Stomach (tissue), 8 donors: ENCODE measurements at regions not wholly inside any gene's neighbourhood (a gene's known extent, or its start where the extent isn't known, plus 50 kb on each side); places are given as distances from the start of the nearest gene placed in this dataset.

ENCODE experiments used
- DNase-seq, 2 donors: peaks; one replicate each; pipeline versions ENCODE4 v3.0.0 to v3.0.0-alpha.2; 2013 to 2019
- H3K27ac ChIP-seq, 5 donors: fragments of 200-600 bp in 4 of 5; sonication (generic) in 4 of 5; one replicate each; pipeline ENCODE4 v1.5.1; 2013 to 2019; ENCODE audit warnings: mild to moderate bottlenecking in 1 of 5, moderate library complexity in 1 of 5
- H3K27me3 ChIP-seq, 3 donors: fragments of 200-600 bp; sonication (generic); one replicate each; pipeline ENCODE4 v1.5.1; 2017 to 2019; ENCODE audit warnings: mixed run types in 1 of 3
- H3K36me3 ChIP-seq, 4 donors: fragments of 200-600 bp; sonication (generic); 1 replicate in 3 of 4; 2 replicates in 1 of 4; pipeline ENCODE4 v1.5.1; 2016 to 2019
- H3K4me1 ChIP-seq, 4 donors: fragments of 200-600 bp; sonication (generic); one replicate each; pipeline ENCODE4 v1.5.1; 2016 to 2019
- H3K4me3 ChIP-seq, 4 donors: fragments of 200-600 bp; sonication (generic) in 3 of 4; one replicate each; pipeline ENCODE4 v1.5.1; 2016 to 2019; ENCODE audit warnings: mild to moderate bottlenecking in 1 of 4
- H3K9me3 ChIP-seq, 4 donors: fragments of 200-600 bp; sonication (generic); one replicate each; pipeline ENCODE4 v1.5.1; 2016 to 2019
- CTCF ChIP-seq, 7 experiments: fragments of 450-650 bp in 4 of 7; fragments of 200-600 bp in 3 of 7; sonication (generic) in 3 of 7; IDR thresholded peaks; one replicate each; pipeline ENCODE4 v1.5.1; 2016 to 2019; ENCODE audit warnings: antibody characterized with exemption in 7 of 7, control low read depth in 2 of 7, mild to moderate bottlenecking in 1 of 7
- EP300 ChIP-seq: sonication (generic); formaldehyde crosslinking; IDR thresholded peaks from one replicate; pipeline ENCODE4 v1.6.1; 2017; ENCODE audit warnings: antibody characterized with exemption
- POLR2A ChIP-seq, 4 donors: fragments of 450-650 bp; IDR thresholded peaks; one replicate each; pipeline ENCODE4 v1.6.1; 2016; ENCODE audit warnings: antibody characterized with exemption in 4 of 4, control low read depth in 2 of 4, mild to moderate bottlenecking in 1 of 4, moderate library complexity in 1 of 4
- POLR2AphosphoS5 ChIP-seq, 3 donors: sonication (generic); formaldehyde crosslinking; IDR thresholded peaks; one replicate each; pipeline ENCODE4 v1.6.1; 2016; ENCODE audit warnings: antibody characterized with exemption in 3 of 3
- WGBS, 5 donors: extraction: QIAGEN DNeasy Blood & Tissue Kit in 3 of 5; methylation state at CpG; one replicate each; pipeline versions ENCODE4 v1.1.5 to v1.1.7; 2013 to 2018; 5-methylcytosine and 5-hydroxymethylcytosine counted together
- intact Hi-C: fragments of 100-400 bp; cut with DNase I; formaldehyde crosslinking; loops from one replicate; pipeline ENCODE4 v1.15.1; 2023; ENCODE audit warnings: low total_unique reads
- donor health status: healthy with polysubstance abuse.
- donor health status: Bipolar disorder and iron deficiency.
- donor health status: healthy.

DNA sequence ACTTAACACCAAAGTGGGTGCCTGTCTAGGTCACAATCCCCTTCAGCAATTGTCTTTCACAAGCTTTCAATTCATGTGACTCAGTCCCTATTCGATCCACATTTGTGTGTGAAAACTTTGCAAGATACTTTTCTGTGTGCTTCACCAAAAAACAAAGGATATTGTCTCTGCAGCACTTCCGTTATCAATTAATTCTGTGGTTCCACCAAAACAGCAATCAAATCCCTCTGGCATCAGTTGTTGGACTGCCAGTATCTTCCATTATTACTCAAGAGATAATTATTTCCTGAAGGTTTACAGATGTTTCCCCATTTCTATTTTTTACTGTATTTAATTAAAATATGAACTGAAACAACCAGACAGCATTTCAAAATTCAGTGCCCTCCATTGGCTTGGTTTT lies 481.4 kb downstream of the SUCLA2 start:
- Histone ChIP-seq H3K27ac (no peak overlapping the region), H3K4me1 (no peaks in the 10 kb centered on the region), H3K27me3 (no peaks in the 10 kb centered on the region), H3K36me3 (no peaks in the 10 kb centered on the region), H3K9me3 (peaks cover 0 to 9% (median 4%) of the 10 kb centered on the region in 4 donors), H3K4me3 (no peak overlapping the region)
- TF ChIP-seq POLR2AphosphoS5 (IDR thresholded peaks at IDR 0.05) (no peak), POLR2A (IDR thresholded peaks at IDR 0.05) (no peak), CTCF (IDR thresholded peaks at IDR 0.05) (no peak), EP300 (no peak)
- intact Hi-C loops, result no loop called here
- 30 to 45% (median 41%) methylated on average over 2 of the region's 2 CpGs for WGBS, 5 donors
- no peak for DNase-seq

- Histone ChIP-seq H3K27me3 (no peaks in the 10 kb centered on the region), H3K36me3 (no peaks in the 10 kb centered on the region), H3K9me3 (peaks cover 0 to 9% (median 4%) of the 10 kb centered on the region in 4 donors), H3K4me3 (no peak overlapping the region), H3K27ac (no peak overlapping the region), H3K4me1 (no peaks in the 10 kb centered on the region)
- DNase-seq, result no peak
- WGBS, 5 donors, result 88 to 100% (median 94%) methylated on average over 1 of the region's 1 CpG
- intact Hi-C loops, result no loop called here
- TF ChIP-seq POLR2AphosphoS5 (IDR thresholded peaks at IDR 0.05) (no peak), CTCF (IDR thresholded peaks at IDR 0.05) (no peak), EP300 (no peak), POLR2A (IDR thresholded peaks at IDR 0.05) (no peak)
Observed at GRCh38 chr13:47518530-47518929, 482.5 kb downstream of the SUCLA2 start.

DNA sequence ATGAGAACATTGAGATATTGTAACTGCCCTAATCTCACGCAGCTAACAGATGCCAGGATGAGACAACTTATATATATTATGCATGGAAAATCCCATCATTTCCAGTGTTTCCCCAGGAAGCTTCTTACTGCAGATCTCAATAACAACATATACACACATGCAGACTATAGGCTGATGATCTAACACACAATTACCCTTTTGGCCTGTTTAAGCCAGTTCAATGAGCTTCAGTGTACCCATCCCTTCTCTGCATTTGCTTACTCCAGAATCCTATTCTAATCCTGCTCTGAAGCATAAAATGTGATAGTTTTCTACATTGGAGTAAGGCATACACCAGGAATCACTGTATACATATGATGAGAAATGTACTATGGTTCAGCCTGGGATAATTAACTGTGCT lies 489.4 kb downstream of the SUCLA2 start:
- peaks cover 0 to 9% (median 4%) of the 10 kb centered on the region in 4 donors for H3K9me3 ChIP-seq
- no peaks in the 10 kb centered on the region for H3K4me1 ChIP-seq
- H3K4me3 ChIP-seq, result no peak overlapping the region
- WGBS, 5 donors, result 69 to 95% (median 80%) methylated on average over 1 of the region's 1 CpG
- no peak for DNase-seq
- TF ChIP-seq EP300, result no peak
- no peak for TF ChIP-seq CTCF (IDR thresholded peaks at IDR 0.05)
- no peak for TF ChIP-seq POLR2AphosphoS5 (IDR thresholded peaks at IDR 0.05)
- no peak for TF ChIP-seq POLR2A (IDR thresholded peaks at IDR 0.05)
- H3K27ac ChIP-seq, result no peak overlapping the region
- H3K36me3 ChIP-seq, result no peaks in the 10 kb centered on the region
- H3K27me3 ChIP-seq, result no peaks in the 10 kb centered on the region
- intact Hi-C loops, result no loop called here

- intact Hi-C loops, result no loop called here
- H3K27ac ChIP-seq, result no peak overlapping the region
- TF ChIP-seq EP300, result no peak
- no peak for TF ChIP-seq POLR2AphosphoS5 (IDR thresholded peaks at IDR 0.05)
- no peak for TF ChIP-seq POLR2A (IDR thresholded peaks at IDR 0.05)
- no peak for TF ChIP-seq CTCF (IDR thresholded peaks at IDR 0.05)
- no peaks in the 10 kb centered on the region for H3K27me3 ChIP-seq
- H3K36me3 ChIP-seq, result no peaks in the 10 kb centered on the region
- H3K9me3 ChIP-seq, result no peaks in the 10 kb centered on the region
- H3K4me1 ChIP-seq, result no peaks in the 10 kb centered on the region
- DNase-seq, result no peak
- H3K4me3 ChIP-seq, result no peak overlapping the region
- WGBS, 5 donors, result 72 to 86% (median 78%) methylated on average over 5 of the region's 5 CpGs
Observed at GRCh38 chr13:47508527-47509228, 492.4 kb downstream of the SUCLA2 start.
